ENCODE measurements at regions not wholly inside any gene's neighbourhood (a gene's known extent, or its start where the extent isn't known, plus 50 kb on each side); places are given as distances from the start of the nearest gene placed in this dataset.

DNA sequence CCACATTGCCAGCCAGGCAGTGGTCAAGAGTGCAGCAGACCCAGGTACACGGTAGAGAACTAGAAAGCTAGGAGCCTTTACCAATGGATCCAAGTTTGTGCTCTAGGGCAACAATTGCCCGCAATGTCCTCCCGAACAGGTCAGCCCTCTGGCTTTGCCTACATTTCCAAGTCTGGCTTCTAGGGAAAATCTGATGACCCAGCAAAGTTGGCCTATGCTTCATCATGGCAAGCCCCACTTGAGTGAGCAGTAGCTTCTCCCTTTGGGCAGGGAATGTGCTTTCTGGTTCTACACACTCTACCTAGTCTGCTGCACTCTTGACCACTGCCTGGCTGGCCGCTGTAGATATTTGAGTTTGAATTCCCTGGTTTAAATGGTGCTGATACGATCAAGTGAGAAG, 361.6 kb upstream of the NR2F2 start:
- TF ChIP-seq, protein P1, sequence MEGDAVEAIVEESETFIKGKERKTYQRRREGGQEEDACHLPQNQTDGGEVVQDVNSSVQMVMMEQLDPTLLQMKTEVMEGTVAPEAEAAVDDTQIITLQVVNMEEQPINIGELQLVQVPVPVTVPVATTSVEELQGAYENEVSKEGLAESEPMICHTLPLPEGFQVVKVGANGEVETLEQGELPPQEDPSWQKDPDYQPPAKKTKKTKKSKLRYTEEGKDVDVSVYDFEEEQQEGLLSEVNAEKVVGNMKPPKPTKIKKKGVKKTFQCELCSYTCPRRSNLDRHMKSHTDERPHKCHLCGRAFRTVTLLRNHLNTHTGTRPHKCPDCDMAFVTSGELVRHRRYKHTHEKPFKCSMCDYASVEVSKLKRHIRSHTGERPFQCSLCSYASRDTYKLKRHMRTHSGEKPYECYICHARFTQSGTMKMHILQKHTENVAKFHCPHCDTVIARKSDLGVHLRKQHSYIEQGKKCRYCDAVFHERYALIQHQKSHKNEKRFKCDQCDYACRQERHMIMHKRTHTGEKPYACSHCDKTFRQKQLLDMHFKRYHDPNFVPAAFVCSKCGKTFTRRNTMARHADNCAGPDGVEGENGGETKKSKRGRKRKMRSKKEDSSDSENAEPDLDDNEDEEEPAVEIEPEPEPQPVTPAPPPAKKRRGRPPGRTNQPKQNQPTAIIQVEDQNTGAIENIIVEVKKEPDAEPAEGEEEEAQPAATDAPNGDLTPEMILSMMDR (conservative IDR thresholded peaks at IDR 0.05 in 1 of 2, IDR thresholded peaks at IDR 0.05 in 1 of 2; ENCODE audit: low read depth in 1 of 2, low read length in 2 of 2), result no peak
- TF ChIP-seq EZH2 (IDR thresholded peaks at IDR 0.05; ENCODE audit: low read length, missing control alignments), result no peak

Measured in fibroblast of lung (primary cell).